ENCODE measurements at regions not wholly inside any gene's neighbourhood (a gene's known extent, or its start where the extent isn't known, plus 50 kb on each side); places are given as distances from the start of the nearest gene placed in this dataset.

GRCh38 chr6:156648616-156649015 lies 128.6 kb upstream of the ARID1B start:
- DNase-seq (ENCODE audit: low spot score): no peak

DNA sequence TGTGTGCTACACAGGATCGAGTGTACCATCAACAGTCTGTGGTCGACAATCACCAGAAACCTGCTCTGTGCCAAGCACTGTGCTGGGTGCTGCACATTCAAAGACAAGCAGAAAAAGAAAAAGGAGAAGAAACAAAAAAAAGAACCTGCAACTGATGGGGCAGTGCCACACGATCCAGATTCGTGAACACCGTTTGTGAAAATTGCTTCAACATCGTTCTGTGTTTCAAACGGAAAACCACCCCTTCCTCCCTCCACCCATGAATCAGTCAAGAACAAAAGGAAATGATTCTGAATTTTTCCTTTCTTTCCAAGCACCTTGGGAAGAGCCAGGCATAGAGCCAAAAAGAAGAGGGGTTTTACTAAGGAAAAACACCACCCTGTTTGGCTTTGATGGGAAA lies 129.2 kb upstream of the ARID1B start:
- no peak for DNase-seq (ENCODE audit: low spot score)

- no peak for DNase-seq (ENCODE audit: low spot score)
Observed at GRCh38 chr6:156647140-156647784, 129.9 kb upstream of the ARID1B start.

GRCh38 chr6:156646496-156646895 lies 130.7 kb upstream of the ARID1B start:
- no peak for DNase-seq (ENCODE audit: low spot score)

GRCh38 chr6:156645097-156645496 lies 132.1 kb upstream of the ARID1B start:
- no peak for DNase-seq (ENCODE audit: low spot score)

- no peak for DNase-seq (ENCODE audit: low spot score)
Observed at GRCh38 chr6:156639009-156639721, 138.0 kb upstream of the ARID1B start.

GRCh38 chr6:156638581-156638980 lies 138.6 kb upstream of the ARID1B start:
- no peak for DNase-seq (ENCODE audit: low spot score)

DNA sequence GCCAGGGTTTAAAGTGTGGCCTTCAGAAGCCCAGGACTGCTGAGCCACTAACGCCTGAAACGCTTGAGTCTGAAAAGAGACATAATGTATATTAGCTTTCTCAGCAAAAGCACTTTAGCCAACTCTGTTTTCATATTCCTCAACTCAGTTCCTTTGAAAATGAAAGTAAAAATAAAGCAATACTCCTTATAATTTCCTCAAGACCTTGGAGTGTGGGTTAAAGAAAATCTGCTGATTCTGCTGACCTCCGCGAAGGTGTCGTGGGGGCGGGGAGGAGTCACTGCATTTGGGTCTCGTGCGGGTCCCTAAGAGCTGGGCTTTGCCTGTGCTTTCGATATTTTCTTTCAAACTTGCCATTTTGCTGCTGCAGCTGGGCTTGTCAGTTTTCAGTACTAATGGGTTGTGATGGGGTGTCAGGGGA lies 142.2 kb upstream of the ARID1B start:
- DNase-seq (ENCODE audit: low spot score): no peak

GRCh38 chr6:156634048-156634447 lies 143.1 kb upstream of the ARID1B start:
- no peak for DNase-seq (ENCODE audit: low spot score)

- no peak for DNase-seq (ENCODE audit: low spot score)
Observed at GRCh38 chr6:156633291-156633690, 143.9 kb upstream of the ARID1B start.

- DNase-seq (ENCODE audit: low spot score): no peak
Observed at GRCh38 chr6:156630613-156631302, 146.4 kb upstream of the ARID1B start.

GRCh38 chr6:156628805-156629204 lies 148.4 kb upstream of the ARID1B start:
- no peak for DNase-seq (ENCODE audit: low spot score)

DNA sequence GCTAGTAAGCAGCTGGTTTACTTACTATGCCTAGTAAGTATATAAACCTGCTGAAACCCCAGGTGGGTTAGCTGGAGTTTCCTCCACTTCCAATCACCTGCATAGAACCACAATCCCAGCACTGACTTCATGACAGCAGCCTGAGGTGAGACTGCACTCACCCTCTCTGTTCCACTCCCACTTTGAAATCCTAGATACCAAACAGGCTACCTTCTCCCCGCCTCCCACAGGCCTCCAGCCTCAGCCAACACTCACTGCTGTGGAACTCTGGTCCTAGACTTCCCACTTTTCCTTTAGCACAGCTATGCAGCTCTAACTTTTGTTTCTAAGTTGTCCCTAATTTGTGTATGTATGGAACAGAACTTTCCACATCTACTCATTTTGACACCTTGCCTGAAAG lies 149.7 kb upstream of the ARID1B start:
- DNase-seq (ENCODE audit: low spot score): no peak

GRCh38 chr6:156622185-156622584 lies 155.0 kb upstream of the ARID1B start:
- no peak for DNase-seq (ENCODE audit: low spot score)

DNA sequence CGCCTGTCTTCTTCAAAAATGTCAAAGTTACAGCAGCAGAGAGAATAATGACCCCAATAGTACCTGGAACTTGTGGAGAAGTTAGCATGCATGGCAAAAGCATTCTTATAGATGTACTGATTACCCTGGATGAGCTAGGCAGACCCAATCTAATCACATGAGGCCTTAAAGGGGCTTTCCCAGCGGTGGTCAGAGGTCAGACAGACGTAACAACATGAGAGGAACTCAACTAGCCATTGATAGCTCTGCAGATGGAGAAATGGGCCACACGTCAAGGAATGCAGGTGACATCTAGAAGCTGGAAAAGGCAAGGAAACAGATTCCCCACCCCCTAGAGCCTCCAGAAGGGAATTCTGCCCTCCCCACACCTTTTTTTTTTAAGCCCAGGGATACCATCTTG lies 156.8 kb upstream of the ARID1B start:
- no peak for DNase-seq (ENCODE audit: low spot score)

DNA sequence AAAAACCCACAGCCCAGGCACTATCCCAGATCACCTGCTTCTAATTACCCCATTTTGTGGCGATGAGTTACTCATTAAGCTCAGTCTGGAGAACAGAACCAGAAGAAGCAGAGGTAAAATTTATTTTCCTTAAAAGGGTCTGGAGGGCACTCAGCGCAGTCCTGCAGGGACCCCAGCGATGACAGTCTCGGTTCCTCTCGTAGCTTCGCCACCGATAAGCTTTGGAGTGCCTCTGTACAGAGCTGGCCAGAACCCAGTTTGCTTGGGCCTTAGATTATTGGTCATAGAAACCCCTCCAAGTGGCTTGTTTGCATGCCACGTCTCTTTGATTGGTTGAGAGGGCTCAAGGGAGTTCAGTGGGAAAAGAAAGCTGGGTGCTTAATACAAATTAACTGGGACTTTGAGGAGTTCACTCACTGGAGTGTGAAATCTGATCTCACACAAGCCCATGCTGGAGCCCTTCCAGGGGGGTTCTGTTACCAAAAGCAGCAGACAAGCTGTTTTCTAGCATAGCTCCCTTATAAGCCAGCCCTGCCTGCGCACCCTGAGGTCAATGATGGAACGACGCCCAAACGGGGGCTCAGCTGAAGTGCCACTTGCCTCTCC lies 158.5 kb upstream of the ARID1B start:
- no peak for DNase-seq (ENCODE audit: low spot score)

- no peak for DNase-seq (ENCODE audit: low spot score)
Observed at GRCh38 chr6:156617941-156618340, 159.2 kb upstream of the ARID1B start.

- DNase-seq (ENCODE audit: low spot score): no peak
Observed at GRCh38 chr6:156617376-156617775, 159.8 kb upstream of the ARID1B start.

DNA sequence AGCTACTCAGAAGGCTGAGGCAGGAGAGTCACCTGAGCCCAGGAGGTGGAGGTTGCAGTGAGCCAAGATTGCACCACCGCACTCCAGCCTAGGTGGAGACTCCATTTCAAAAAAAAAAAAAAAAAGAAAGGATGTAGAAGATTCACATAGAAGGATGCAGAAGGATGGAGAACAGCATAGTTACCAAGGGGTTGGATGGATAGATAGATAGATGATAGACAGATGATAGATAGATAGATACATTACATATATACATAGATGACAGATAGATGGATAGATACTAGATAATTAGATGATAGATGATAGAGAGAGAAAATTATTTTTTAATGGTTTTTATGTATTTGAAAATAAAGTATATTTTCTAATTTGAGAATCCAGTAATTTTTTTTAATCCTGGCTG lies 160.7 kb upstream of the ARID1B start:
- DNase-seq (ENCODE audit: low spot score): no peak

GRCh38 chr6:156613996-156614395 lies 163.2 kb upstream of the ARID1B start:
- no peak for DNase-seq (ENCODE audit: low spot score)

DNA sequence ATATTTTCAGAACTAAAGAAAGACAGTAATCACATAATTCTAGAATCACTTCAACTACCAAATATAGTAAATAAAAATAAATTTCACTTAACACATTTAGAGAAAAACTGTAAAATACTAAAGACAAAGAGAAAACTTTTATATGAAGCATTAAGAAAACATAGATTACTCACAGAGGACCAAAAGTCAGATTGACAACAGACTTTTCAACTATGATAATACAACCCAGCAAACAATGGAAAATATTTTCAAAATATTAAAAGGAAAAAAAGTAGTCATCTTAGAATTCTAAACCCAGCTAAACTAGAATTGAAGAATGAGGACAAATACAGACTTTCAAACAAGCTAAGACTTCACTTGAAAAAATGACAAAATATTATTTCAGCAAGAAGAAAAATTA lies 164.8 kb upstream of the ARID1B start:
- no peak for DNase-seq (ENCODE audit: low spot score)

DNA sequence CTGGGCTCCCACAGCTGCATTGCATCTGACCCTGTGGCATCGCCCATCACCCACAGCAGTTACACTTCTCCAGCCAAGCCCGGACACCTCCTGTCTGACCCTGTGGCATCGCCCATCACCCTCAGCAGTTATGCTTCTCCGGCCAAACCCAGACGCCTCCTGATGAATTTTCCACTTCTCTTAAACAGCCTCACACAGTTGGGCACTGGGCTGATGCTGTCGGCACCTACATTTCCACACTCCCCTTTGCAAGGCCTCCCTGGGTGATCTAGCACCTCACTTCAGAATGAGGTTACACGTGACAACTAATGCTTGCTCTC lies 175.2 kb upstream of the ARID1B start:
- no peak for DNase-seq (ENCODE audit: low spot score)

Data from AG08395 (cell line).